GM12878 (cell line): ENCODE measurements at regions not wholly inside any gene's neighbourhood (a gene's known extent, or its start where the extent isn't known, plus 50 kb on each side); places are given as distances from the start of the nearest gene placed in this dataset.

Experiments
- CBX3 ChIP-seq: fragments of 200-600 bp; sonication (generic); IDR thresholded peaks from 2 replicates; pipeline ENCODE4 v1.6.1; 2016; ENCODE audit warnings: low read depth, borderline replicate concordance
- E2F4 ChIP-seq: IDR thresholded peaks from 2 replicates; pipeline ENCODE4 v1.6.1; 2012; ENCODE audit warnings: low read depth, low read length, improper control_type of control experiment
- E4F1 ChIP-seq: fragments of 450-650 bp; IDR thresholded peaks from 2 replicates; pipeline ENCODE4 v1.6.1; 2018; ENCODE audit warnings: borderline replicate concordance, mild to moderate bottlenecking; ENCODE audit not compliant: partially characterized antibody
- HCFC1 ChIP-seq: fragments of 150-350 bp; IDR thresholded peaks from 2 replicates; pipeline ENCODE4 v1.6.1; 2014; ENCODE audit warnings: low read length
- MTA3 ChIP-seq: IDR thresholded peaks from 2 replicates; pipeline ENCODE4 v1.6.1; 2012; ENCODE audit warnings: low read length, inconsistent platforms, borderline replicate concordance
- PBX3 ChIP-seq: IDR thresholded peaks from 2 replicates; pipeline ENCODE4 v1.6.1; 2011; ENCODE audit warnings: mild to moderate bottlenecking, low read depth, low read length, moderate library complexity; ENCODE audit not compliant: insufficient replicate concordance
- ZNF207 ChIP-seq: fragments of 450-650 bp; IDR thresholded peaks from 2 replicates; pipeline ENCODE4 v1.6.1; 2014; ENCODE audit warnings: antibody characterized with exemption, mild to moderate bottlenecking, borderline replicate concordance

GRCh38 chr12:58342736-58343135 is 401.4 kb downstream of the ATP23 start (continued):
- TF ChIP-seq PBX3, result no peak
- no peak for TF ChIP-seq MTA3
- TF ChIP-seq CBX3, result no peak
- no peak for TF ChIP-seq HCFC1
- TF ChIP-seq ZNF207, result no peak
- TF ChIP-seq E2F4, result no peak
- TF ChIP-seq E4F1, result no peak
